ENCODE measurements at regions not wholly inside any gene's neighbourhood (a gene's known extent, or its start where the extent isn't known, plus 50 kb on each side); places are given as distances from the start of the nearest gene placed in this dataset.
A peak's percentile ranks its signal among the peaks of the same experiment; 100 is the strongest.

DNA sequence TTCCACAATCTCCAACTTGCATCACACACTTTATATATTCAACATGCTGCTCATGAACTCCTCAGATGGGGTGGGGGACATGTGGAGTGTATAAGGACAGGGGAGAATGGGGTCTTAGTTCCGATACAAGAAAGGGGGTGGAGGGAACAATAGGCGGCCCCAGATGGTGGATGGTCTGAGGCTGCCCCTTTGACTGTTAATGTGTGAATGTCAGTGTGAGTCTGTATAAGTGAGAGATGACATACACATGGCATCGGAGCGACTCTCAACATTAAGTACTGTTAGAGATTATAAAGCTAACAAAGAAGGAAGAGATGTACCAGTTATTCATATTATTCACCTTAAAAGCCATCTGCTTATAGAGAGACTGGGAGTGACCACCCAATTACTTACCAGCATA, 193.1 kb downstream of the AXIN2 start:
- no peak for DNase-seq

GRCh38 chr17:65366102-65366844, 195.2 kb downstream of the AXIN2 start:
- no peak for DNase-seq

GRCh38 chr17:65365169-65365568, 196.3 kb downstream of the AXIN2 start:
- DNase-seq, result no peak

DNA sequence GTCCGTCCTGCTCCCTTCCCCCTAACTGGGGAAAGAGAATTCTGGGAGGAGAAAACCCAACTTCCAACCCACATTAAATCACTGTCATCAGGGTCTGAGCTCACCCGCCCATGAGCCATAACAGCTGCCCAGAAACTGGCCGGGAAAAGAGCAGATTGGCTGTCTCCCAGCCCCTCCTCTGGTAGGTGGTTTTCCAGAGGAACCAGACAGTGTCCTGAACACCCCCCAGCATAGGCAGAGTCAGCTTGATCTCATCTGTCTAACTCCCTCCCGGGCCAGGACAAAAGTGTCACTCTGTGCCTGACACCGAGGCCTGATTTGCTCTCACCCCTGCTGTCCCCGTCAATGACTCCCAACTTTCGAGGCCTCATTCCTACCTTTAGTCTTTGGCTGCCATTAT, 197.0 kb downstream of the AXIN2 start:
- no peak for DNase-seq

- DNase-seq, result no peak
Observed at GRCh38 chr17:65362826-65363225, 198.6 kb downstream of the AXIN2 start.

GRCh38 chr17:65360961-65361552, 200.4 kb downstream of the AXIN2 start:
- no peak for DNase-seq

DNA sequence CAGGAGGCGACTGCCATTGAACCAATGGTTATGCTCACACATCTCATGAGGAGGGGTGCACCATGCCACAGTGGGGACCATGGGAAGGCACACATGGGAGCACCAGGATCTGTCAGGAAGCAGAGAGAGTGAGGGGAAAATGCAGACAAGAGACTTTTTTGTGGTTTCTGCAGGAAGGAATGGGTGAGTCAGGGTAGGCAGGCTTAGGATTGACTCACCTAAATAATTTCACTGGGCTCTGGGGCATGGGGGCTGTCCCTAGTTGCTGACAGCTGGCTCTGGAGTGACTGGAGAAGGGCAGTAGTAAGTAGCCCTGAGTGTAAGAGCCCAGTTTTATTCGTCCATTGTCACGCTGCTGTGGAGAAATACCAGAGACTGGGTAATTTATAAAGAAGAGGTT, 202.4 kb downstream of the AXIN2 start:
- no peak for DNase-seq

GRCh38 chr17:65356536-65356935, 204.9 kb downstream of the AXIN2 start:
- DNase-seq, result peak in 19 of 56 donors; percentile 3 to 60 (median 15)

DNA sequence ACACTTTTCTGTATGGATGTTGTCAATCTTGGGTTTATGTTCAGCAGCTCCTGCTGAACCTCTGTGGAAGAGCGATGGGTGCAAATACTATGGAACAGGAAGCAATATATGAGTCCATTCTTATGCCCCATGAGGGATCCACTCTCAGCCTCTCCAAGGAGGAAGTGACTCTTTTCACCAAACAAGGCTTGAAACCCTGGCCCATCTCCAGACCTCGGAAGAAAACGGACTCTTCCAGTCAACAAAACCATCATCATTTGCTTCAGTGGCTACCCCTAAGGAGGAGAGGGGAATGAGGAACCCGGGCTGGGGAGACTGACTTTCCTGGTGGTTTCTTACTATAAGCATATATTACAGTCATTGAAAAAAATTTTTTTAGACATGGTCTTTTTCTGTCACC, 206.2 kb downstream of the AXIN2 start:
- DNase-seq, result no peak

DNA sequence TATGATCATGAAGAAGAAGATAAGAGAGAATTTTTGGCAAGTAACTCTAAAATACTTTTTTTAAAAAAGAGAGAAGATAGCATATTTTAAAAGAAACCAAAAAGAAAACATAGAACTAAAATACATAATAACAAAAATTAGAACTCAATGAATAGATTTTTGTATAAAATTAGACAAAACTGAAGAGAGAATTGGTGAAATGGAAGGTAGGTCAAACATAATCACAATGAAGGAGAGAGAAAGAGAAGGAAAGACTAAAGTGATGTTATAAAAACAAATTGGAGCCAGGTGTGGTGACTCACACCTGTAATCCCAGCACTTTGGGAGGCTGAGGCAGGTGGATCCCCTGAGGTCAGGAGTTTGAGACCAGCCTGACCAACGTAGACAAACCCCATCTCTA, 211.5 kb downstream of the AXIN2 start:
- no peak for DNase-seq

GRCh38 chr17:65346166-65346565, 209.0 kb downstream of the RGS9 start:
- DNase-seq, result peak in 27 of 56 donors; percentile 1 to 65 (median 16)

DNA sequence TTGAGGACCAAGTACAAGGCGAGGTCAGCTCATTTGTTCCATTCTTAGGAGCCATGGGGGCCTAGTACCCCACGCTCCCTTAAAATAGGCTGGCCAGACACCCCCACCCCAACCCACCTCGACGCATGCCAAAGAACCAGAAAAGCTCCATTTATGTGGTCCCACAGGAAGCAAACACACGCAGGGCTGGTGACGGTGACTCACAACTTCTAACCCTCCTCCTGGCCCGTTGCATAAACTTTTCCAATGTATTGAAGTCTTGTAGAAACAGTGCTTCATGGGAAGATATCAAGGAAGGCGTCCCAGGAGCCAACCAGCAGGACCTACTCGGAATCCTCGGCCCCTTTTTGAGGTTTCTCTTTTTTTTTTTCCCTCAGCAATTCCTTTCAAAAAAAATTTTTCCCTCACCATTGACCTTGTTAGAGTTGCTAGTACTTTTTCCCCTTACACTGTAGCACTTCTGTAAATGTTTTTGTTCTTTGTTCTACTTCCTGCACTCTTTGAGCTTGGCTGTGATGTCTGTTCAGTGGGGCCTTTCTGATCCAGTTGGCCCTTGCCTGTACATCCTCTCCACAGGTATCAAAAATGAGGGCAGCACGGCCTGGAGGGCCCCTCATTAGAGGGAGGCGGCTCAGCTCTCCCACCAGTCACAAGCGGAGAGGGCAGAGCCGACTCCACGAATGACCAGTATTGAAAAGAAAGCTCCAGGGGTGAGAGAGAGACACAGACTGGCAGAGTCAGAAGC, 208.3 kb downstream of the RGS9 start:
- no peak for DNase-seq

GRCh38 chr17:65340401-65340800, 203.2 kb downstream of the RGS9 start:
- DNase-seq, result no peak

DNA sequence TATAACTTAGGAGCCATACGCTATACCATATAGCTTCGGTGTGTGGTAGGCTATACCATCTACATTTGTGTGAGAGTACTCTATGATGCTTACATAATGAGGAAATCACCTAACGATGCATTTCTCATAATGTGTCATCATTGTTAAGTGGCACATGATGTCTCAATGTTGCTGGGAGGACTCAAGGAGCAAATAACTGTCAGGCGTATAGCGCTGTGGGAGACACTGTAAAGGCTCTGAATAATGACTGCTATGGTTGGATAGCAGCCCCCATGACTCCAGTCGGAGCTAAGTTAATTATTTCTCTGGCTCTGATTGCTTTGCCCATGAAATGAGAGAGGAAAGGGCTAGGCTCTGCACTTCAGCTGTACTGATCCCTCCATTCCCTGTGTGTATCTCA, 197.2 kb downstream of the RGS9 start:
- no peak for DNase-seq

DNA sequence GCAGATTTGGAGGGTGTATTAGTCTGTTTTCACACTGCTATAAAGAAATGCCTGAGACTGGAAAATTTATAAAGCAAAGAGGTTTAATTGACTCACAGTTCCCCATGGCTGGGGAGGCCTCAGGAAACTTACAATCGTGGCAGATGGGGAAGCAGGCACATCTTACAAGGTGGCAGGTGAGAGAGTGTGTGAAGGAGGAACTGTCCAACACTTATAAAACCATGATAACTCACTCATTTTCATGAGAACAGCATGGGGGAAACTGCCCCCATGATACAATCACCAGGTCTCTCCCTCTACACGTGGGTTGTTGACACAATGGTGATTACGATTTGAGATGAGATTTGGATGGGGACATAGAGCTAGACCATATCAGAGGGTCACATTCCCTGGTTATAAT, 195.6 kb downstream of the RGS9 start:
- no peak for DNase-seq

- DNase-seq, result no peak
Observed at GRCh38 chr17:65332375-65332774, 195.2 kb downstream of the RGS9 start.

GRCh38 chr17:65328567-65328966, 191.4 kb downstream of the RGS9 start:
- DNase-seq, result no peak

GRCh38 chr17:65324611-65325342, 187.6 kb downstream of the RGS9 start:
- DNase-seq, result no peak

- no peak for DNase-seq
Observed at GRCh38 chr17:65323049-65323448, 185.9 kb downstream of the RGS9 start.

DNA sequence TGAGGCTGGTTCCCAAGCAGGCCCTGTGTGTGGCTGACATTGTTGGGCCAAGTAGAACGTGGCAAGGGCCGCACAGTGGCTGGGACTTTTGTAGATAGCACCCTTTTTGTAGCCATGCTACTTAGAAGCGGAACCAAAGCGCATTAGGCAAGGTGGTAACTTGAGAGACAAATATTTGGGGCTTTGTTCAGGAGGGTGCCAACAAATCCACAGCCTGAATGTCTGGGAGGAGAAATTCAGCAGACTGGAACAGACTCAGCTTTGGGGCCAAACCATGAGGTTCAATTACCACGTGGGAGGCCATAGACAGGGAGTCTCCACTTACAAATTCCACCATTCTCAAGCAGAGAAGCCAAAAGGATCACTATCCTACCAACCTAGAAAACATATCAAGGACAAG, 183.7 kb downstream of the RGS9 start:
- DNase-seq, result no peak

DNA sequence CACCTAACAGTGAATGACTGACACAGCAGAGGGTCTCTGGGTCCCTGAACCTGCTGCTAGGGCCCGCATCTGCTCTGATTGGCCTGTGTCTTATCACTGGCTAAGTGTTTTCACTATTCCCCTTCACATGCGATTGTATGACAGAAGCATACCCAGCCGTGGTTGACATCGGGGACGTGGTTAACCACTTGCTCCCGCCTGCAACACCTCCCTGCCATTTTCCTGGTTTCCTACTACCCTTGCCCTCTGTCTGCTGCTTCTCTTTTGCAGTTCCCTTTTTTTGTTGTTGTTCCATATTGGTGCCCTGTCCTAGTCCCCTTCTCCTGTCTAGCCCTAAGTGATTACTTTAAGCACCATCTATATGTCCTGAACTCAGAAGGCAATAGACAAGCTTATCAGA, 177.0 kb downstream of the RGS9 start:
- DNase-seq, result no peak
